ENCODE measurements at regions not wholly inside any gene's neighbourhood (a gene's known extent, or its start where the extent isn't known, plus 50 kb on each side); places are given as distances from the start of the nearest gene placed in this dataset.

DNA sequence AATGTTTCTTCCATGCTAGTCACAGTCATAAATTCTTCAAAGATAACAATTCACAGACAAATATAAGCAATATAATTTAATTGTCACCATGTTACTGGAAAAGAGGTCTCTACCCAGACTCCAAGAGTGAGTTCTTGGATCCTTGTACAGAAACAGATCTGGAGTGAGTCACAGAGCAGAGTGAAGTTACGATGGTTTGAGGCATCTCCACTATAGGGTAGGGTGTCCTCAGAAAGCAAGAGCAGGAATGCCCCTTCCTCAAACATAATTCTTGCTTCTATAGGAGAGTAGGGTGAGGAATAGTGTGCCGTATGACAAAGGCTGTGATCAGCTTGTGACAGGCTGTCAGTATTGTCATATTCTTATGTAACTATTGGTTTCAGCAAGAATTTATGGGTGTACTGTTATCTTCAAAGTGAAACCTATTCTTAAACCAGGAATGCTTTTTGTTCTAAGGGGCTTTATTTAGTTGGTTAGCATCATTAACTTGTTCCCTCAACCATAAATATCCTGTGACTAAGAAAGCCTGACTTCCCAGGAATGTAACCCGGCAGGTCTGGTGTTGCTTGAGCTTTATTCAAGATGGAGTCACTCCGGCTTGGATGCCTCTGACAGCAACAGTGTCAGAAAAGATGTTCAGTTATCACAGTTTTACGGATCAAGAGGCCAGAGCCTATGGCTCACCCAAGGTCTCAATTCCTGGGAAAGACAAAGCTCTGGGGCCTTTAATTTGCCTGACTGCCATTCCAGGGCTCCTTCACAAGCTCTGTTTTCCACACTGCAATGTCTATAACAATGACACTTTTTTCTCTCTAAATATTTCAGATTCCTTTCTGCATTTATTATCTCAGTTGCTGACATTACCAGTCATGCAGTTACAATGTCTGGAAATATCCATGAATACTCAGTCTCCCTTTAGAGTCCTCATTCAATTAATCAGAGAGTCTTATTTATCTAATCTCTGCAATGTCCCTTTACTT lies 298.6 kb downstream of the C6orf118 start:
- H3K4me3 ChIP-seq (replicated peaks in 1 of 2; ENCODE audit: low read depth in 1 of 2, low read length in 2 of 2): no peak overlapping the region
- H3K4me2 ChIP-seq (ENCODE audit: low read length): no peak overlapping the region
- no peak for TF ChIP-seq TCF7L2 (IDR thresholded peaks at IDR 0.05; ENCODE audit: borderline replicate concordance, extremely low read depth, insufficient read depth, insufficient read length)
- H3K27ac ChIP-seq (ENCODE audit: low read depth, low read length): no peak overlapping the region
- no peaks in the 10 kb centered on the region for H3K9me2 ChIP-seq (ENCODE audit: insufficient read depth)
- DNase-seq (ENCODE audit: low read depth, low spot score): no peak
- BruUV-seq (replicated peaks): no TSS peak
- intact Hi-C loops (cut with micrococcal nuclease): no loop called here
- ATAC-seq: no peak
- no peaks in the 10 kb centered on the region; a peak in 1 of 4 replicates for H3K4me1 ChIP-seq (ENCODE audit: control insufficient read depth in 1 of 2, insufficient read depth in 2 of 2, low read length in 2 of 2)
- no peaks in the 10 kb centered on the region for H3K27me3 ChIP-seq (ENCODE audit: insufficient read depth, low read length)
- no peaks in the 10 kb centered on the region for H3K36me3 ChIP-seq (ENCODE audit: control insufficient read depth in 1 of 2, insufficient read depth in 2 of 2, low read length in 2 of 2)
- no peak overlapping the region for H3K9ac ChIP-seq (ENCODE audit: low read length)
- ChIA-PET CTCF (no interaction called here), POLR2A (no interaction called here), RAD21 (ENCODE audit: low non-redundant PET in 1 of 2, low total read pairs in 2 of 2, uncharacterized antibody in 2 of 2, unreplicated experiment in 2 of 2) (no interaction called here)
- no peaks in the 10 kb centered on the region for H4K20me1 ChIP-seq (ENCODE audit: insufficient read depth)
- peaks cover 0 to 12% of the 10 kb centered on the region in 2 experiments; a peak in 2 of 4 replicates for H3K9me3 ChIP-seq (ENCODE audit: control insufficient read depth in 1 of 2, insufficient read depth in 1 of 2, low read depth in 1 of 2, low read length in 2 of 2)
- no peak overlapping the region for H2AFZ ChIP-seq (ENCODE audit: low read depth, low read length, poor library complexity, severe bottlenecking)
- no peaks in the 10 kb centered on the region for H3K79me2 ChIP-seq (ENCODE audit: insufficient read depth, low read length)

- peaks cover 0 to 15% of the 10 kb centered on the region in 2 experiments; a peak in 2 of 4 replicates for H3K9me3 ChIP-seq (ENCODE audit: control insufficient read depth in 1 of 2, insufficient read depth in 1 of 2, low read depth in 1 of 2, low read length in 2 of 2)
- CTCF ChIA-PET: no interaction called here
Observed at GRCh38 chr6:165008971-165009370, 300.4 kb downstream of the C6orf118 start.

More at GRCh38 chr6:165008971-165009370, 300.4 kb downstream of the C6orf118 start:
- Histone ChIP-seq H3K36me3 (ENCODE audit: control insufficient read depth in 1 of 2, insufficient read depth in 2 of 2, low read length in 2 of 2) (no peaks in the 10 kb centered on the region), H3K4me2 (ENCODE audit: low read length) (no peak overlapping the region), H3K9ac (ENCODE audit: low read length) (no peak overlapping the region), H3K4me1 (ENCODE audit: control insufficient read depth in 1 of 2, insufficient read depth in 2 of 2, low read length in 2 of 2) (no peaks in the 10 kb centered on the region; a peak in 1 of 4 replicates), H3K9me2 (ENCODE audit: insufficient read depth) (no peaks in the 10 kb centered on the region), H3K79me2 (ENCODE audit: insufficient read depth, low read length) (no peaks in the 10 kb centered on the region), H3K27ac (ENCODE audit: low read depth, low read length) (no peak overlapping the region), H4K20me1 (ENCODE audit: insufficient read depth) (no peaks in the 10 kb centered on the region), H3K4me3 (replicated peaks in 1 of 2; ENCODE audit: low read depth in 1 of 2, low read length in 2 of 2) (no peak overlapping the region), H3K27me3 (ENCODE audit: insufficient read depth, low read length) (no peaks in the 10 kb centered on the region), H2AFZ (ENCODE audit: low read depth, low read length, poor library complexity, severe bottlenecking) (no peak overlapping the region)
- no peak for TF ChIP-seq ZFX (IDR thresholded peaks at IDR 0.05)
- TF ChIP-seq RAD21 (IDR thresholded peaks at IDR 0.05; ENCODE audit: low read depth): no peak
- no peak for TF ChIP-seq EZH2 (IDR thresholded peaks at IDR 0.05)
- TF ChIP-seq TCF7L2 (IDR thresholded peaks at IDR 0.05; ENCODE audit: borderline replicate concordance, extremely low read depth, insufficient read depth, insufficient read length): no peak
- no peak for TF ChIP-seq CEBPB (IDR thresholded peaks at IDR 0.05; ENCODE audit: low read depth)
- TF ChIP-seq SP1 (IDR thresholded peaks at IDR 0.05; ENCODE audit: low read depth): no peak
- no peak for TF ChIP-seq POLR2A (IDR thresholded peaks at IDR 0.05; ENCODE audit: borderline replicate concordance, extremely low read depth, insufficient read depth, insufficient read length)
- TF ChIP-seq JUND (IDR thresholded peaks at IDR 0.05): no peak
- TF ChIP-seq ELF1 (IDR thresholded peaks at IDR 0.05; ENCODE audit: borderline replicate concordance, low read depth): no peak
- TF ChIP-seq MAX (IDR thresholded peaks at IDR 0.05): no peak
- no peak for TF ChIP-seq EZH2phosphoT487 (IDR thresholded peaks at IDR 0.05; ENCODE audit: borderline replicate concordance)
- no peak for TF ChIP-seq SIN3A (IDR thresholded peaks at IDR 0.05; ENCODE audit: low read depth)
- TF ChIP-seq CBX3 (IDR thresholded peaks at IDR 0.05; ENCODE audit: low read depth): no peak
- no peak for TF ChIP-seq POLR2AphosphoS5 (IDR thresholded peaks at IDR 0.05; ENCODE audit: low read depth, low read length)
- POLR2A ChIA-PET: no interaction called here
- BruUV-seq (replicated peaks): no TSS peak
- intact Hi-C loops (cut with micrococcal nuclease): no loop called here
- ATAC-seq: no peak
- RAD21 ChIA-PET (ENCODE audit: low non-redundant PET in 1 of 2, low total read pairs in 2 of 2, uncharacterized antibody in 2 of 2, unreplicated experiment in 2 of 2): no interaction called here
- no peak for DNase-seq (ENCODE audit: low read depth, low spot score)
